NCI-H146 (cell line): ENCODE measurements at regions not wholly inside any gene's neighbourhood (a gene's known extent, or its start where the extent isn't known, plus 50 kb on each side); places are given as distances from the start of the nearest gene placed in this dataset.
"Not testable (repeated sequence)": the region's sequence is repeated elsewhere in the genome, so short reads cannot be mapped to it uniquely, and the experiment has no call there.

Source experiments
- DNase-seq: peaks from one replicate; lab custom pipeline; 2025; lab: John Stamatoyannopoulos, UW

DNA sequence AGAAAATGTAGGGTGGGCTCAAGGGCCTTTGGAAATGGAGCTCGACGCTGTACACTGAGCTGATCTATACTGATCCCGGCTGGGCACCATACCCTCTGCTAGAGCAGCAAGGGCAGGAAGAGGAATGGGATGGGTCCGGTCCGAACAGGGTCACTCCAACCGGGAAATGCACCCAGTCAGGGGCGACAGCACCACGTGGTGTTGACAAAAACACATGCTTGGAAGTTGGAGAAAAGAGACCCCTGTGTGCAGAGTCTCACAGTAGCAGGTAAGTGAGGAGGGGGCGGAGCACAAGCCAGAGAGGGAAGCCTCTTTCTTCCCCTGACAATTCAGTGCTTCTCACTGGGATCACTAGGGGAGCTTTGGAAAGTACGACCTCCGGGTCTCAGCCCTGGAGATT, 84.1 kb upstream of the ASB18 start:
- no peak for DNase-seq

DNA sequence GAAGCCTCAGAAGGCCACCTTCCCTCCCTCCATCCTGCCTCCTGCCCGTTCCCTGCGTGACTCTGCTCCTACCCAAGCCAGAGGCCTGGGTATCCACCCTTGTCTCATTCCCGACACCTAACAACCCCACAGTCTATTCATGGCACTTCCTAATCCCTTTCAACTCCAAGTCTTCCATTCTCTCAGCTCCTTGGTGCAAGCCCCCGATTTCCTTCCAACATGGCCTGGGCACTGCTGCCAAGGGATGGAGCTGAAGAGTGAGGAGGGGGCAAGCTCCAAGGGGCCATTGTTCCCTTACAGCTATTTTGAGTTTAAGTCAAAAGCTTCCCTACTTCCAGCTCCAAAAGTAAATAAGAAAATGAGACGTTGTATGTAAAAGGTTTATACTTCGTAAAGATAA, 84.8 kb upstream of the ASB18 start:
- no peak for DNase-seq

DNA sequence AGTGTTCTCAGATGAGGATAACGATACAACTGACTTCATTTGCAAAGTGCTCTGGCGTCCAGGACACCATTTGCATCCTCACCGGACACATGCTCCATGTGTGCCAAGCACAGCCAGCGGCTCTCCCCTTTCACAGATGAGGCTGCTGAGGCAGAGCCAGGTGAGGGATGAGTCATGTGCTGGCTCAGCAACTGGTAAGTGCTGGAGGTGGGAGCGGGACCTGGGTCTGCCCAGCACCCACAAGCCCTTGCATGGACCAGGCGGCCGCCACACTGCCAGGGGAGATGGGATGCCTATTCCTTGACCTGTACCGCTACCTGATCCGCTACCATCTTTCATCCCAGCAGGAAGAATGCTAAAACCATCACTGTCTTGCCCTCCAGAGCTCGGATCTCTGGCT, 86.2 kb upstream of the ASB18 start:
- no peak for DNase-seq

DNA sequence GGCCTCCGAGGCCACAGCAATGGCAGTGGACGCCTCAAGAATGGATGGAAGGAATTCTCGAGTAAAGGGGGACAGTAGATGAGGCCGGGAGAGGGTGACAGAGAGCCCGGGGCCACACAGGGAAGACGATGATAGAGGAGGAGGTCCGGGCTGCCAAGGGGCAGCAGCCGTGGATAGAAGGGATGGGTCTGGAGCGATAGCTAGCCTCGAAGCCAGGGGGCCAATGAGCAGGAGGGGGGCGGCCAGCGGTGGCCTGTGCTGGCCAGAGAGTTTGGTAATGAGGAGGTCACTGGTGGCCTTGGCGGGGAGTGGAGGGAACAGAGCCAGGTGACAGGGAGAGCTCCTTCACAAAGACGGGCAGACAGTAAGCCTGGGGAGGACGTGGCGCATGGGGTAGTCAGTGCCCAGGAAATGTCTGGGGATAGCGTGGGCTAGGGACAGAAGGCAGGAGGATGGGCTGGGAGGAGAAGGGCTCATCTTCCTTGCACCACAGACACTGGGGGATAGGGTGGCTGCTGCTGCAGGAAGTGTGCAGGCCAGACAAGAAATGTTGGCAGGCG, 87.8 kb upstream of the ASB18 start:
- no peak for DNase-seq

DNA sequence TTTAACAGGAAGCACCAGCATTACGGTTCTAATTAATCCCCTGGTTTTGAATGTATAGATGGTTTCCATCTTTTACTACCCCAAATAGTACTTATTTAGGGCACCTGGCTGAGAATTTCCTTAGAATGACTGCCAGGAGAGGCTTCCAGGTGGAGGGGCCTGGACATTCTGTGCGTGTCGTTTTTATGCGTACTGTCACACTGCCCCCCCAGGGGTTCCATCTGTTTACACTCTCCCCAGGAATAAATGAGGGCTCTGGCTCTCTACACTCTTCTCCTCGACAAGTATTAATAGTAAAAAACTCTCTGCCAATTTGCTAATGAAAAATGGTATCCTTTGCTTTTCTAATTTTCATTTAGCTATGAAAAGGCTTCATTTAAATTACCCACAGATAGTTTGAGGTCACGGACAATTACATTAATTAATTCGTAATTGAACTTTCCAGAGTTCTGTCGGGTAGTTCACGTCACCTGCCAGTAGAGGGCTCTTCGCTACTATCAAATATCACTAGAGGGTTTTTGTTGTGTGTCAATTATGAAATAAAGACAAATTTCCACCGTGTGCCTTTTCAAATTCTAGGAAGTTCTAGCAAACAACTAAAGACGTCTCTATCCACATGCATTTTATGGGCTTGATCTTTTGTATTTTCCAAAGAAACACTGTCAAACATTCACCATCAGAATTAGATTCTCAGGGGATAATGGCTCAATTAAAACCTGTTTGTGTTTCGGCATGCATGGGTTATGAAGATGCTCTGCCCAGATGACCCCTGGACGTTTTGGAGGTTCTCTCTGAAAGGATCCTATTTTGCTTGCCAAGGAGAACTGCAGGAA, 88.8 kb upstream of the ASB18 start:
- DNase-seq, result peak; percentile 11

DNA sequence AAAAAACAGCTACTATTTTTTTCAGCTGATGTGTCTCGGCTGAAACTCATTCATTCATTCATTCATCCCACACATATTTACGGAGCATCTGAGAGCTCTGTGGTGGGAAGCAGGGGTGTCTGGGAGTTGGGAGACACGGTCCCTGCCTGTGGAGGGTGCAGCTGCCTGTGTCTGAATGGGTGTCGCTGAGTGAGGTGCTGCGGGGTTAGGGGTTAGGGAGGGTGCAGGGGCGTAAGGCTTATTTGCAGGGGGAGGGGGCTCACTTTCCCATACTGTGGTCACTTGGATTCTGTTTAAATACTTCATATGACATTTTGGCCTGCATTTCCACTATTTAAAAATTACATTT, 89.4 kb upstream of the ASB18 start:
- no peak for DNase-seq

DNA sequence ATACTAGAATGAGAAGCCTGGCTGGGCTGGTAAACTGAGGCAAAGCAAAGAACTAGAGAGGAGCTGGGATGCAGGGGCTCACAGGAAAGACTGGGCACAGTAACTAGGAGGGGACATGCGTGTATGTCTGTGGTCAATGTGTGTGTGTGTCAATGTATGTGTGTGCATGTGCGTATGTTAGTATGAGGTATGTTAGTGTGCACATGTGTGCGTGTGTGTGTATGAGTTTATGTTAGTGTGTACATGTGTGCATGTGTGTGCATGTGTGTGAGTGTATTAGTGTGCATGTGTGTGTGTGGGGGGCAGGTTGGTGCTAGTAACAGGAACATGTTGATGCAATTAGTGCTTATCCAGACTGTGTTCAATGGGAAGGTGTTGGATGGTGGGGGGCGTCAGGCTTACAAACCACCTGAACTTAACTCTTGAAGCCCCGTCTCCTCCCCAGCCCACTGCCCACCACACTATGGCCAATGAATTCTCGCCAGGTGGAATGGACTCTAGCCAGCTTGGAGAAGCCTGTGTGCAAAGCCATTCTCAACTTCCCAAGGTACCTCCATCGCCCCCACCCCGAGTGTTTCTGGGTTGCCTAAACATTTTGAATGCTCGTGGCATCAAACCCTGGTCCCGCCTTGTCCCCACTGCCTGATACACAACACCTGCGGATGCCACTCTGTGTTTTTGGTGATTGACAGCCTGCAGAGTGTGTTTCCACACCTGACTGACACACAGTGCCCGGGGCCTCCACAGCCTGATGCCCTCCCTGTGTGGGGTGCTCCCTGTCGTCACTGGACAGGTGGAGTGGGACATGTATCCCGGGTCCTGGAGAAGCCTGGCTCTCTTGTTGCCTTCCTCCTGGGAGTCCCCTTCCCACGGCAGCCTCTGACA, 90.1 kb upstream of the ASB18 start:
- DNase-seq, result no peak

DNA sequence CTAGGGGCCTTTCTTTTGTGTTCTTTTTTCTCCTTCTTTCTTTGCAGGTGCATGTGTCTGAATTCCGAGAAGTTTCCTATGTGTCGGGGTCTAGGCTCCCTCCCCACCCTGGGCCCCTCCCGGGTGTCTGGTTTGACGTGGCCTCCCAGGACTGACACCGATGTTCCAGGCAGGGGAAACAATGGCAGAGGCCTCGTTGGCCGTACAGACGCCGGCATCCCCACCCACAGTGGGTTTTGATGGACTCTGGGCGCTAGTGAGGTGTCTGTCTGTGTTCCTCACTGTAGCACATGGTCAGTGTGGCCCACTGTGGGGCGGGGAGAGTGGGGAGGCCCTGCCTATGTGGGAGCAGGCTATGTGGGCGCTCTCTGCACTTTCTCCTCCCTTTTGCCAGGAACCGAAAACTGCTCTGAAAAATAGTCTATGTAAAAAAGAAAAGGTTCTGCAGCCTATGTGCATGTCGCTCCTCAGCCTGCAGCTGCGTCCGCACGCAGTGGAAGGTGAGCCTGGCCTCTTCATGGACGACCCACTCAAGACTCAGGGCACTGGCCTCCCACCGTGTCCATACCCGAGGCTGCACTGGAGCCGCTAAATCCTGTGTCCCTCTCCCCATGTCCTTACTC, 90.9 kb upstream of the ASB18 start:
- DNase-seq, result no peak

DNA sequence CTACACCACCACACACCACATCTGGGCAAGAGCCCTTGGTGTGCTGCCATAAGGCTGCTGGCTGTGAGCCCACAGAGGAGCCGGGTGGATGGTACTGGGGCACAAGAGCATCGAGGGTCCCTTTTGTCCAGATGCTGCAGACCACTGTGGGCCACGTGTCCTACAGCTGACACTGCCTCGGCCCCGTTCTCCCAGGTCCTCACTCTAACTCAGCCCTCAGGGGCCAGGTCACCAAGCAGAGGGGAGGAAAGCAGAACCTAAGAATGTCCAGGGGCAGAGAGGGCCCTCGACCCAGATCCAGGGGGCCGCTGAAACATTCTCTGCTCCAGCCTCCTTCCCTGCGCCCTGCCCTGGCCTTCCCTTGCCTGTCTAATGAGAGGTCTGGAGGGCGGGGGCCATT, 91.7 kb upstream of the ASB18 start:
- no peak for DNase-seq

DNA sequence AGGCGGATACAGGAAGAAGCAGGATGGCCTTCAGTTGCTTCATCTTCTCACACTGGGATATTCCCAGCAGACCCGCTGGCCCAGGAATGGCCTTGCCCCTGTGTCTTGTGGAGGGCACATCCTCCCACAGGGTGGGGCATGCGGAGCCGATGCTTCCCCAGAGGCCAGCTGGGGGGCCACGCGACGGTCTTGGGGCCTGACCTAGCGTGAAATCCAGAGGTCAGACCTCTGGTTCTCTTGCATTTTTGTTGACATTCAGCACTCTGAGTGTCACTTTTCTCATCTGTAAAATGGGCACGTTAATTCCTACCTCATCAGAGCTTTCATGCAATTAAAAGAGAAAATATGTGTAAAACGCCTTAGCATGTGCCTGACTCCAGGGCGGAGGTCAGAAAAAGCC, 92.1 kb upstream of the ASB18 start:
- DNase-seq, result not testable (repeated sequence)

DNA sequence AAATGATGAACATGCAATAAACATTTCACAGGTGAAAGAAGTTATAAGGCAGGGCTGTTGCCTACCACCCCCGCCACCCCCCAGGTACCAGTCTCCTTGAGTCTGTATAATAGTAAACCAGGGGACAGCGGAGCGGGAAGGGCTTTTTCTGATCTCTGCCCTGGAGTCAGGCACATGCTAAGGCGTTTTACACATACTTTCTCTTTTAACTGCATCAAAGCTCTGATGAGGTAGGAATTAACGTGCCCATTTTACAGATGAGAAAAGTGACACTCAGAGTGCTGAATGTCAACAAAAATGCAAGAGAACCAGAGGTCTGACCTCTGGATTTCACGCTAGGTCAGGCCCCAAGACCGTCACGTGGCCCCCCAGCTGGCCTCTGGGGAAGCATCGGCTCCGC, 94.3 kb upstream of the ASB18 start:
- DNase-seq, result not testable (repeated sequence)

DNA sequence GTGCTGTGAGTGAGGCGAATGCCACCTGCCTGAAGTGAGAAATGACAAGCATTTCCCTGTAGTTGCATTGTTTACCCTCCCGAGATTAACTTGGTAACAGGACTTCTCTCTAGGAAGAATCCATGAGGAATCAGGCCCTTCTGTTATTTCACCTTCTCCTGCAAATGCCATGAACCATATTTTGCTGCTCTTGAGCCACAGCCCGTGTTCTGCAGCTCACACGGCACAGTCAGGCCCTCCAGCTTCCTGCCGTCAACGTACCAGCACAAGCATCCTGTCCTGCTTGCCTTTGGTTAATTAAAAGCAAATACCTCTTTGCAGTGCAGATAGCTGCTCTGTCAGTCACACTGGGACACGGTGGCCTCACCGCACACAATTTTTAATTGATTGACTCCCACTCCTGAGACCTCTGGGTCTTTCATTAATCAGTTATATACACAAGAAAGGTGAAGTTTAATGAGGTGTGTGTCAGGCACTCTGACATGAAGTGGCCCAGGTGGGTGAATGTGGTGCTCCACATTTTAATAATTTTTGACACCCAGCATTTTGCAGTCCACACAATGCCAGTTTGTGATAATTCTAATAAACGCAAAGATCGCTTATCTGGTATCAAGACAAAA, 95.3 kb upstream of the ASB18 start:
- DNase-seq, result no peak

DNA sequence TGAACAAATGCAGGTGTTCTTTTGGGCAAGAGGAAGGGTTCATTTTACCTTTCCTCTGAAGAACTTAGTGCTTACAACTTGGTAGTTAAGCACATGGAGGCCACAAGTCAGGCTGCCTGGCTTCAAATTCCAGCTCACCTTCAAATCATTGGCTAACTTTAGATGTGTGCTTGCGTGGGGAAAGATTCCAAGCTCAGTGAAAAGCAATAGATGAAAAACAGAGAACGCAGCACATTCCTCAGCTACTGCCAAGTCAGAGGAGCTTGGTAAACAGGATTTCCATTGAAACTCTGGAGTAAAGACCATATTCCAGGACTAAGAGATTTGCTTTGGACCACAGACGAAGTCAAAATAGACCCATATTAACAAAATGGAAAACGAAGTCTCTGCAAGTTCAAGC, 96.3 kb upstream of the ASB18 start:
- DNase-seq, result no peak

DNA sequence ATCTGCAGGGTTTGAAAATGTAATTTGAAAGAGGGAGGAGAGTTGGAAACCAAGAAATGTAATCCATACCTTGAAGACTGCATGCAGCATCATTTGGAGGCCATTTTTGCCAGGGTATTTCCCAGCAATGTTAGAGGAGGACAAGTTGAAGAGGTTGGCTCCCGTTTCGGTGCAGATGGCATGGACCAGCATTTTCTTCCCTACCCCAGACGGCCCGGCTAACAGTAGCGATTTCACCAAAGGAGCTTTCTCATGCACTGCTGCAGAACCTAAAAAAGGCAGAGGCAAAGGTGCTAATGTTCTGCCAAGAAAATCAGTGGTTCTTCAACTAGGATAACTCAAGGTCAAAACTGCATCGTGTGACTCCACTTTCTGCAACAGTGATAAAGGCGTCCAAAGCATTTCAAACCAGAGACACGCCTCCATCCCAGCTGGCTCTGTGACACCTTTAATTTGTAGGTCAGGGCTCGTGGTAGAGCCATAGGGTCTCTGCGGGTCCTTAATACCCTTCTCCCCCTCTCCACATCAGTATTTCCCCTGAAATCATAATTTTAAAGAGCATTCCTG, 99.6 kb upstream of the ASB18 start:
- no peak for DNase-seq

DNA sequence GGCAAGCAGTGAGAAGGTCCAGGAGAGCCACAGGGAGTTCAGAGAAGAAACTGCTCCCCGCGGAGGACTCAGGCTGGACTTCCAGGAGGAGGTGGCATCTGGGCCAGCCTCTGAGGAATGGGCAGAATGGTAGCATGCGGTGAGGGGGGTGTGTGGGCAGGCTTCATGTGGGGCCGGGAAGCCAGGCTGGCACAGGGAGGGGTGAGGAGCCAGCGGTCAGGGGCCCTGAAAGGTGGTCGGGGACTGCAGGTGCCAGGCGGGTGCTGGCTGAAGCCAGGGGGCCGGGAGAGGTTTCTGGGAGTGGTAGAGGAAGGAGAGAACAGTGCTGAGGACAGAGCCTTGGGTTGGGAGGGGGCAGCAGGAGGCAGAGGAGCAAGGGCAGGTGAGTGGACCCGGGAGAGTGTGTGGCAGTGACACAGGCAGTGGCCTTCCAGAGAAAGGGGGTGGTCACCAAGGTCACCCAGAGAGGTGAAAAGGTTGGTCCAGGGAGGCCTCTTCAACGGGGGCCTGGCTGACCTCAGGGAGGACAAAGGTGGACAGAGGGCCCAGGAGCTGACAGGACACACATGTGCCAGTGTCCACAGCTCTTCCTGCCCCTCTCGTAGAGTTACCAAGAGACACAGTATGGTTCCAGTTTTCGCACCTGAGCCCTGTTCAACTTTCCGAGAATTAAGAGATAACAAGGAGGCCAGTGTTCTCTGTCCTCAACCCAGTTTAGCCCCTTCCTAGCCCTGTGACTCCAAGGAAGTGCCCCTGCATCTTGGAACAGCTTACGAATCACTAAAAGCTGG, 101.2 kb upstream of the ASB18 start:
- no peak for DNase-seq

DNA sequence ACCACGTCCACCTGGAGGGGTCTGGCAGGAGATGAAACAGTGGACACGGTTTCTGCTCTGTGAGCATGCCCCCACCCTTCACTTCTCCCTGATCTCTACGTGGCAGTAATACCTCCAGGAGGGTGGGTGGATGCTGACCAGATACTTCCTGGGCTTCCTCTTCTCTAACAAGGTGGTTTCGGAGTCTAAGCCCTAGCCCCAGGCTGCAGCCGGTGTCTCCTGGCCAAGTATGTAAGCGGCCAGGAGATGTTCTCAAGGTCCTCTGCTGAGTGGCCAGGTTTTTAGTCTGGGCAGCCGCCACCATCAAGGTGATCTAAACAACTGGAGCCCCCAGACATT, 101.8 kb upstream of the ASB18 start:
- no peak for DNase-seq

DNA sequence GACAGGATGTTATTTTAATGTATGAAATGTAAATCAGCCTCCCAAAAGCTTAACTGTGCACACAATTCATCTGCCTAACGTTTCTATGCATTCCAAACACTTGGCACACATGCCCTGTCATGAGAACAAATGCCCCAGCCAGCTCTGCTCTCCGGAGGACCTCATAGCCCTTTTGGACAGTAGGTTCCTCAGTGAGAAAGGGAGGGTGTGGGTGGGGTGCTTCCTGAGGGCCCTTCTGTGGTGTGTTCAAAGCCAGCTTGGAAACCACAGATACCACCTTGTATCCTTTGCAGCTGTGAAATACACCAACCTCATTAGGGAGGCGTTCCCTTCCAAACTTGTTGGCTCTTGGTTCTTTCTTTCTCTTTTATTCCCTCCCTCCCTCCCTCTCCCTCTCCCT, 102.2 kb upstream of the ASB18 start:
- no peak for DNase-seq

DNA sequence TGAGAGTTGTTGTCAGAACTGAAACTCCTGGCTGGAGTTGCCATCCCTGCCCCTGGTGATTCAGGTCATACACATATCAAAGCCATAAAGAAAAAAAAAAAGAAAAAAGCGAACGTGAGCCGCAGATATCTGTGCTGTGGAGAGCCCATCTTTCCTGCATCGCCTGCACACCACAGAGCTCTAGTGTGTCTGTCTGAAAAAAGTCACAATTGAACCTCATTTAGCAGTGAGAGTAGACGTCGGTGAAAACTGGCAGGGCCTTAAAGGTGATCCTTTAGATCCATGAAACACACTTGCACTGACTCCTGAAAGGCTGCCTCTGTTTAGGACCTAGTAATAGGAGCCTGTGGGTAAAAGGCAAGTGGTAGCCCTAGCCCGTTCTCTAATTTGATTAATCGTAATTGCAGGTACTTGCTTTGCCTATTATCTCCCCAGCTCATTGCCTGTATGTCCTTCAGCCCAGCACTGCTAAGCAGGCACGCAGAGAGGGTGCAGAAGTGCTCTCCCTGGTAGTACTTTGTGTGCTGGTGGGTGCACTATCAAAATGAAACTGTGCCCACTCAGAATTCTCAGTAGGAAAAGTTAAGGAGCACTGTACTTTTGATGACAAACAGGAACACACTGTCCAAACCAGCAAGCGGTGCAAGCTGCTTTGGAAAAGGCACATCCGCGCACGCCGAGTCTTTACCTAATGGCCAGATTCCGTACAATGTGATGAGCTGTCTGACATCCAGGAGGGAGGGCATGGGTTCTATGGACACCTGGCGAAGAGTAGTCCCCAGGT, 103.5 kb upstream of the ASB18 start:
- no peak for DNase-seq

DNA sequence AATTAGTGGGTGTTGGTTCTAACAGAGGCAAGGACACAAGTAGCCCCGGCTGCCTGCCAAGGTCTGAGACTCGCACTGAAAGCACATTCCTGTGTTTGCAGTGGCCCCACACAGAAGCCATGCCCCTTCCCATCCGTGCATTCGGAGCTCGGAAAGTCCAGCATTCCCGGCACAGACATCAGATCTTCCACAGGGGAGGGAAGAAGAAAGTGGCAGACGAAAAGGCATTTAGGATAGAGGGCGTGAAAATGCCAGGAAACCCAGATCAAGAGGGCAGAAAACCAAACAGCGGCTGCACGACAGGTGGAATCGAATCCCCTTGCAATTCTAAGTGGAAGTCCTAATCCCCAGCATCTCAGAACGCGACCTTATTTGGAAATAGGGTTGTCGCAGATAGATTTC, 105.5 kb upstream of the ASB18 start:
- DNase-seq, result no peak

DNA sequence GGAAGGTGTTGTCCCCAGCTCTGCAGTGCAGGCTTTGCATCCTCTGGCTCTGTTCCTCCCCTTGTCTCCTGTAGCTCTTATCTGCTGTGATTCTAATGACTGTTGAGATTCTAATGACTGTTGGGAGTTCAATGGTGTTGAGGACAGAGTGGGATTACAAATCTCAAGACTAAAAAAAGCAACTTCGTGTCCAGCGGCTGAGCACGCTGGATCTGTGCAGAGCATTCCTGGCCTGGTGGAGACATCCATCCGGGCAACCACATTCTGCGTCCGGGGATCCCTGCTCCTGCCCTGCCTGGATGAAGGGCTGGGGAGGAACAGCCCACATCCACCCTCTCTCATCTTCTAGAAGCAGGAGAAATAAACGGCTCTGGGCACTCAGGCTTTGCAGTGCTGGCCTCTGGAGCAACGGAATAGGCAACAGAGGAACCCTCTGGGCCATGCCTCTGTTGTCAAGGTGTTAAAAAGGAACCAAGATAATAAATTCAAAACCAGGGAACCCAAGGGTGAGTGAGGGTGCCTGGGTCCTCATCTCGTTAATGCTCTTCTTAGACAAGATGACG, 106.7 kb upstream of the ASB18 start:
- no peak for DNase-seq
